Activated T-cell treated with anti-CD3 and anti-CD28 coated beads for 4 hours (primary cell): ENCODE measurements at regions not wholly inside any gene's neighbourhood (a gene's known extent, or its start where the extent isn't known, plus 50 kb on each side); places are given as distances from the start of the nearest gene placed in this dataset.
"Not testable (repeated sequence)": the region's sequence is repeated elsewhere in the genome, so short reads cannot be mapped to it uniquely, and the experiment has no call there.

Experiments
- DNase-seq: peaks from one replicate; pipeline ENCODE4 v3.0.0-alpha.2; 2020

DNA sequence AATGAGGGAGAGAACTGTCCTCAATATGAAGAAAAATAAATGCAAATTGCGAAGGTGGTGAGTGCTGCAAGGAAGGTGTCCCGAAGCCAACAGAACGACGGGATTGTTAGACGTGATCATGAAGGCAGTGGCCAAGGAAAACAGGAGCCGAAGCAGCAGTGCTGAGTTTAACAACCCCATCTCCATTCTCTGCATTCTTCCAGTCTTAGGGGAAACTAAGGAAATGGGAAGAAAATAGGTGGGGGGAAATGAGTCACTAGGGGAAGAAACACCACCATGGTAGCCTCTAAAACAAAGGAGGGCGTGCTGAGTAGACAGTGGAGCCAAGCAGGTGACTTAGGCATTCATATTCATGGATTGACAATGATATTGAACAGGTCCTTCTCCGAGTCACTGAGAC, 192.2 kb upstream of the AKR1E2 start:
- DNase-seq = no peak

DNA sequence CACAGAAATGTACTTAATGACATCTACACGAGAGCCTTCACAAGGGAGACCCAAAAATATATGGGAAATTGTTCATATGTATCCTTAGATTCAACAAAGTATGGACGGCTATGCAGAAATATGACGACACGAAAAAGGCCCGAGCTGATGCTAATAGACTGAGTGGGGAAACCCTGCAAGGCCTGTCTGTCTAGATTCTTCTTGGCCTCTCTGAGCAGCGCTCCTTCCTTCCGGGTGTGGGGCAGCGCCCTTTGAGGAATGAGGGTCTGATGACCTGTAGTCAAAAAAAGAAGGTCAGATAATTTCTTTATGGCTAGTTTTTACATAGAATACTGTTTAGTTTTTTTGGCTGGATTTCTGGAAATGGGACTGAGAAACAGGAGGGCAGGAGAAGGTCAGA, 192.8 kb upstream of the AKR1E2 start:
- DNase-seq = no peak

DNA sequence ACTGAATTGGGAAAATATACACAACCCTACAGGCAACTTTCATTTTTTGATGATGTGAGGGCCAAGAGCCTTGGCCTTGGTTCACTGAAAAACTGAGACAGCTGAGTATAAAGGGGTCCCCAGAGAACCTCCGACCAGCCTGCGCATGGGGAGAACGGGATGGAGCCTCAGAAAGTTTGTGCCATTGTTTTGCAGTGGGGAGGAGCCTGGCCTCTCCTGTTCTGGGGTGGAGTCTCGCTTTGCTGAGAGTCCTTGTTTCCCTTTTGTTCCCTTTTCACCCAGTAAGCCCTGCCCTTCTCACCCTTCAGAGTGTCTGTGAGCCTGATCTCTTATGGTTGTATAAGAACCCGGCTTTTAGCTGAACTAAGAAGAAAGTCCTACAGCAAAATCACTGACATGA, 193.2 kb upstream of the AKR1E2 start:
- no peak for DNase-seq

DNA sequence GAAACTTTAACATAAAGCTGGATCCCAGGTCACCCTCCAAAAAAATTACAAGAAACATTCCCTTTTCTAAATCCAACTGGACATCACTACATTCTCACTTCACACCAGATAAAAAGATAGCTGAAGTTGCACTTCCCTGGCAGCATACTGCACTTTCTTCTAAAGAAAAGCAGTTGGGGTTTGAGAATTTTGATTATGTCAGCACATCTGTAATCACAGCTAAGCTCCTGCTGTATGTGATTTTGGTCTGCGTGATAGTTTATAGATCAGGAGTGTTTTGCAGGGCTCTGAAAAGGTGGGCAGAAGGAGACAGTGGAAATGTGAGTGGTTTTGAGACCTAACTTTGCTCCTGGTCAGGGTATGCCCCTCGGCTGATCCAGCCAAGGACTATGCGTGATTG, 199.1 kb upstream of the AKR1E2 start:
- no peak for DNase-seq

DNA sequence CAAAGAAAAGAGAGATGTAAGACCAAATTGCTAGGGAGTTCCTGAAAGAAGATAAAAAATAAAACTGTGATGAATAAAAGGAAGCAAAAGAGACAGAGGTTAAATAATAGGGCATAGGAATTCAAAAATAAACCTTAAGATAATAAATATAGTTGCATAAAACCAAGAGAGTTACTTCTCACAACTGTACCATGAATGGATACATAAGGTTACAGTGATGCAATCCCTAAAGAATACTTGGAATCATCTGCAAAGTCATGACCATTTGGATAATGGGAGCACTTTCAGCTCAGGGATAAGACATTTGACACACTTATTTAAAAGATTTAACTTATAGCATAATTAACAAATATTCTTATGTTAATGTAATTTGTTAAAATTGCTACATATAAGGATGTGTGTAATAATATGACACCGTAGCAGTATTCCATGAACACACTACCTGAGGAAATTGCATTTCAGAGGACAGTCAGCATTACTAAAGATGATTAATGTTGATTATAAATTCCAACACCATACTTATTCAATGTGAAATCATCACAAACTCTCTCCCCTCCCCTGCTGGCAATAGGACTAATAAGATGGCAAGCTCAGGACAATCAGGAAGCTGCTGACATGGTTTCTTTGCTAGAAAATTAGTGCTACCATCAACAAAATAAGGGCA, 202.1 kb upstream of the AKR1E2 start:
- DNase-seq = no peak

DNA sequence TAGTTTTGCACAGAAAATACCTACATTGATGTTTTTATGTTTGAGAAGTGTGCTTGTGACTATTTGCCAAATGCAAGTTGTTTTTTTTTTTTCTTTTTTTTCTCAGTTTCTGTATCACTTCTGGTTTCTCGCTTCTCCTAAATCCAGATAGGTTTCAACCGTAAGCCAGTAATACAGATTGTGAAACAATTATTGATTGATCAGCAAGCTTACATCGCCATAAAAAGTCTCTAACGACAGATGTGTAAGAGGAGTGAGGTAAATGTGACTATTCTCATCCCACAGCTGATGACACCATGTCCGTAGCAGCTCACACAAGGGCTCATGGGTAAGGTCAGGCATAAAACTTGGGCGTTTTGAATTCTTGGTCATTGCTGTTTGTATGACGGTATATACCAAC, 202.8 kb upstream of the AKR1E2 start:
- DNase-seq = no peak

DNA sequence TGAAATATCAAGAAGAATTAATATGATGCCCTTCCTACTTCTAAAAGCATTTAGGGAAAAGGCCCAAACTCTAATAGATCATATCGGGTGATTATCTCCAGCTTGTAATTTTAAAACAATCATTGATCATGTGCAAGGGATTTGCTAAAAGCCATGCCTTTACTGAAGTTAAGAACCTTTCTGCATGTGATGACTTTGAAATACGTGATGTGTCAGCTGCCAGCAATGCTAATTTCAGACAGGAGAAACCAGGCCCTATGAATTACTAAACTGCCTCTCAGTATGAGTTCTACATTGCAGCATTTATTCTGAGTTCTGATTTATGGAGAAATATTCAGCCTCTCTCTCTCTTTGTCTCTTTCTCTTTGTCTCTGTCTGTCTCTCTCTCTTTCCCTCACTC, 203.6 kb upstream of the AKR1E2 start:
- no peak for DNase-seq

DNA sequence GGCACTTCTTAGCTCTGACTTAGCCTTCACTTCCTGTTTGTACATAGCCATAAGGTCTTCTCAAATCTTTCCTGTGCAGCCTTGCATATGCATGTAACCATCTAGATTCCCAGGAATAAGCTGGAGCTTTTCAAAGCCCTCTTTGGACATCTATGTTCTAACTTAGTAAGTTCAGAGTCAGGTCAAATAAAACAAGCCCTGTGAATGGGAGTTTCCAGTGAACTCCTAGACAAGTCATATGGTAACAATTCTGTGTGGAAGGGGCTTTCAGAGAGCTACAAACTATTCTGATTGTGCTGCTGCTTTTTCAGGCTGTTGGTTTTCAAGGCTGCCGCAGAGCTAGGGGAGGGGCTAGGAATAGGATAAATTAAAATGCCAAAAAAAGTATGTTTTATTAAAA, 208.4 kb upstream of the AKR1E2 start:
- no peak for DNase-seq

DNA sequence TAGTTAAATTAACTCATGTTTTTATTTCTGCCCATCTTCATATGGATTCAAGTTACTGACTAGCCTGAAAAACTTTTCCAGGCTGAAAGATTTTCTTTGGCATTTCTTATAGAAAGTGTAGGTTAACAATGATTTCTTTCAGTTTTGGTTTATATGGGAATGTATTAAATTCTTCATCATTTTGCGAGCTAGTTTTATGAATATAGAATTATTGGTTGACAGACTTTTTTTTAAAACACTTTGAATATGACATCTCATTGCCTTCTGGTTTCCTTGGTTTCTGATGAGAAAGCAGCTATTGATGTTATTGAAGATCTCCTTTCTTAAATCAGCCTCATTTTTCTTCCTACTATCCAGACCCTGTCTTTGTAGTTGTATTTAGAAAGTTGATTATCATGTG, 211.0 kb upstream of the AKR1E2 start:
- DNase-seq = no peak

DNA sequence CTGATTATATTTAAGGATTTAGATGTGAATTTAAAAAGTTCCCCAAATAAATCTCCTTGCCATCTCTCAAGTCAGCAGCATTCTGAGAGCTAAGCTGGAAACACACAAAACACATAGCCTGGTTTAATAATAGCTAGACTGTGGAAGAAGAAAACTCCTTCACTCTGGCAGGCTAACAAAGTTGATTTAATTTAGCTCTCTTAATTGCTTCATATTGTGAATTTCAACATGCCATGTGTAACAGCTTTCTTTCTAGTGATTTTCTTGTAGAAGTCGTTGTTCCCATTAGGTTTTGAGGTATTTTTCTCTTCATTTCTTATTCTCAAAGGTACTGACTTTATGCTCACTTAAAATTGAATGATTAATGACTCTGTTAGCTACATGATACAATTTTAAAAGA, 216.8 kb upstream of the AKR1E2 start:
- DNase-seq = no peak

DNA sequence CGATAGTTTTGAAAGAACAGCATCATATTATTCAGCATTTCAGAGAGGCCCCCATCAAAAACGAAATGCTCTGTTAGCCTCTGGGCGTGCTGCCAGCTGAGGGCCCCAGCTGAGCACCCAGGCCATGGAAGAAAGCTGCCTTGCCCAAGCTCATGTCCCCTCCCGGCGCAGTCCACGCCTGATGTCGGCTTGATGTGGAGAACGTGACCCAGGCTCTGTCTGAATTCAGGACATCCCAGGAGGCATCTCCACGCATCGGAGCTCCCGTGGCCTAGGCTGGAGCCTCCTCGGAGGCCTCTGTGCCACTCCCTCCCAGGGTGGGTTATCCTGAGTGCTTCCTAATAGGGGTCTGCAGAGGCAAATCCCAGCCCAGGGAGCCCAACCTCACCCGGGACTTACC, 218.3 kb upstream of the AKR1E2 start:
- no peak for DNase-seq

DNA sequence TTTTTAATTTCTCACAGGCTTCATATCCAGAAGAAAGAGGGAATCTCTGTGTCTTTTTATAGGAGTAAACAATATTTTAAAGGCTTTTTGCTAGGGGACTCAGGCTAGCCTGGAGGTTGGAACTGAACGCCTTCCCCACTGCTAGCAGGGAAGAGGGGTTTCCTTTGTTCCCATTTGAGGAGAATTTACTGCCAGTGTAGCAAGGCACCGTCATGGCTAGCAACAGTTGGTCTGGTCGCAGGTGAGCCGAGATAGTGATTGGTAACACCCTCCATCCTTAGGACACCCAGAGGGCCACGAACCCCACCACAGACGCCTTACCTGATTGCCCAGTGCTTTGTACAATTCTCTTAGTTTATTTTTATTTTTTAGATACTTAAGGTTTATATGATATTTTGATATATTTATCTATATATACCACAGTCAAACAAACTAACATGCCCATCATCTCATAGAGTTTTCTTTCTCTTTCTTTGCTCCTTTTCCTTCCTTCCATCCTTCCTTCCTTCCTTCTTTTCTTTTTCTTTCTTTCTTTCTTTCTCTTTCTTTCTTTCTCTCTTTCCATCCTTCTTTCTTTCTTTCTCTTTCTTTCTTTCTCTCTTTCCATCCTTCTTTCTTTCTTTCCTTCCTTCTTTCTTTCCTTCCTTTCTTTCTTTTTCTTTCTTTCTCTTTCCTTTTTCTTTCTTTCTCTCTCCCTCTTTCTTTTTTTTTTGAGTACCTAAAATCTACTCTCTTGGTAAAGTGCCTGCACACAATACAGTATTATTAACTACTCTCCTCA, 219.0 kb upstream of the AKR1E2 start:
- no peak for DNase-seq

DNA sequence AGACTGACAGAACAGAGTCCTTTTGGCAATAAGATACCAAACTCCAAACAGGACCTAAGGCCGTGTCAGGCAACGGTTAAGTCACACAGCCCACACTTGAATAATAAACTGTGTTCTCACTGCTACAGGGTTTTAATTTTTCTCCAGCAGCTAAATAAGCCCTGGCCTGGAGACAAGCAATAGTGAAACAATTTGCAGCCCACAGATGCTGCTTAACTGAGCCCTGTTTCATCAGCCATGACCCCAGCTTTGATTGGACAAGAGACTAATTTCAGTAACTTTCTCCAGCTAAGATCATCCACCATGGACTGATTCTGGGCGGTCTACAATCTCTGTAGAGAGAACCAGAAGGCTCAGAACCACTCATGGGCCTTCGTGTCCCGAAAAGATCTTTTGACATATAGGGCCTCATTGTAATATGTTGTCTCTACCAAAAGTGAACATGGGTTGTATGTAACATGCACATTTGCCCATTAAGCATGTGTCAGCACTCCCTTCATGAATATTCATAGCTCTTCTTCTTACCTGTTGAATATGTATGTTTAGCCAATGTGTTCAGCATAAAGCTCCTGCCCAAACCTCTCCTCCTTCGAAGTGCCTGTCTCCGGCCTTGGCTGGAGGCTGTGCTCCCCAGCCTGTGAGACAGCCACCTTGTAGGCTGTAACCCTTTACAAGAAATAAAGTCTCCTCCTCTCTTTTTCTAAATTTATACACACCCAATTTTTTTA, 223.1 kb upstream of the AKR1E2 start:
- DNase-seq = no peak

DNA sequence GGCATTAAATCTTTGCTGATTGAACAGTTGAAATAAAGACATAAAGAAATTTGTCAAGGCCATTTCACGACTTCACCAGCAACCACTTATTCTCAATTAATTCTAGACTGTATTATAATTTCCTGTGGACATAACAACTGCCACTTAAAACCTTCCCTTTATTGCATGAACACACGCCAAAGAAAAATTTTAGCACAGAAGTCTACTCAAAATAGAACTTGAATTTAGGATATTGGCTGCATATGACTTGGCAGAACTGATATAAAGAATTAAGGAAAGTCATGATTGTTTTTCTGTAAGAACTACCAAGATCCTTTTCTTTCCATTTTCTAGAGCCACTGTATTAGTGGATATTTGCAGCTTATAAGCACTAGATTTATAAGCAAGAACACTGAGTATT, 226.5 kb upstream of the AKR1E2 start:
- no peak for DNase-seq

DNA sequence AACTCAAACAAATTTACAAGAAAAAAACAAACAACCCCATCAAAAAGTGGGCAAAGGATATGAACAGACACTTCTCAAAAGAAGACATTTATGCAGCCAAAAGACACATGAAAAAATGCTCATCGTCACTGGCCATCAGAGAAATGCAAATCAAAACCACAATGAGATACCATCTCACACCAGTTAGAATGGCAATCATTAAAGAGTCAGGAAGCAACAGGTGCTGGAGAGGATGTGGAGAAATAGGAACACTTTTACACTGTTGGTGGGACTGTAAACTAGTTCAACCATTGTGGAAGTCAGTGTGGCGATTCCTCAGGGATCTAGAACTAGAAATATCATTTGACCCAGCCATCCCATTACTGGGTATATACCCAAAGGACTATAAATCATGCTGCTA, 228.1 kb upstream of the AKR1E2 start:
- not testable (repeated sequence) for DNase-seq

DNA sequence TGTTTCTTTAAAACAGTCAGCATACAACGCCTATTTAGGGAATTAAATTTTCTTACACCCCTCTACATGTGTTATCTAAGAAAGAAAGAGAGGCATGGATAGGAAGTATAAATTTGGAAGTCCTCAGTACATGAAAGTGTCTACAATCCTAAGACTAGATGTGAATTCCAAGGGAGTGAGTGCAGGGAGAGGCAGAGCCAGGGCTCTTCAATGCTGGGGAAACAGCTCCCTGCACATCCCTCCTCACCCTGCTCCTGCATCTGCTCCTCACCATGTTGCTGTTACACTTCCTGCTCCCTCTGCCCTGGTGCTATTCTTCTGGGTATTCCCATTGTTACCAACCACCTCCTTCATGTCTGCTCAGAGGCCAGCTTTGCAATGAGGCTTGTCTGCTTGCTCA, 229.1 kb upstream of the AKR1E2 start:
- no peak for DNase-seq

DNA sequence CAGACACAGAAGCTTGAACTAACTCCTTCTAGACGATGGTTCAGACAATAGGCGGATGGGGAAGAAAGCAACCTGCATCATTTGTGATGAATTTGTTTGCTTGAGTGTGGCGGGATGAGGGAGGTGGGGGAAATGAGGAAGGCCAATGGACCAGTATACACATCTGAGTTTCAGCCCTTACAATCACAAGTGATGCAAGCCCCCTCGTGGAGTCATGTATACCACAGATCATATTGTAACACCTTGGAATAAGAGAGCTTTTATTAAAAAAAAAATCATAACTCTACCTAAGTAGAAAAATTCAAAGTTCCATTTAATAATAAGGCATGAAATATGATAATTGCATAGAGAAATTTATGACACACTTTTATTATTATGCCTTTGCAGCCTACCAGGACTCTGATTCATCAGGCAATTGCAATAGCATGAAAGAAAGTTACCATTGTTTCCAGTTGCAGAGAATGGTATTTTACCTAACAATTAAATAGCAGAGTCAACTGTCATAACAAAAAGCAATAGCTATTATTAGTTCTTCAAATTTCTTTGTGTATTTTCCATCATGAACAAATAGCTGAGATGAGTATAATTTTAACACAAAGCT, 230.2 kb upstream of the AKR1E2 start:
- DNase-seq = no peak

DNA sequence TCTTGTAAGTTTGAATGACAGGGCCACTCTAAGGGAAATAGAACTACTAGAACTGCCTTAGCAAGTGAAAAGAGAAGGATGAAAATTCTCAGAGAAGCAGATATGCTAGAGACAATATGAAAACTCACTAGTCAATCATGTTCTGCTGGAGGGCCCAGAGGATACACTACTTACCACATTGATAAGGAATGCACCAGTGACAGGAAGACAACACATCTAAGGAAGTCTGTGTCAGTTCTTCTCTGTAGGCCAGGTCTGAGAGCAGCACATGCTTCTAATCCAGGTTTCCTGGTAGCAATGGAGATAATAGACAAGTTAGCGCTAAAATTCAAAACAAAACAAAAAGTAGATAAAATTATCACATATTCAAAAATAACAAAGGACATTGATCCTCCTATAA, 235.2 kb upstream of the AKR1E2 start:
- DNase-seq = no peak

DNA sequence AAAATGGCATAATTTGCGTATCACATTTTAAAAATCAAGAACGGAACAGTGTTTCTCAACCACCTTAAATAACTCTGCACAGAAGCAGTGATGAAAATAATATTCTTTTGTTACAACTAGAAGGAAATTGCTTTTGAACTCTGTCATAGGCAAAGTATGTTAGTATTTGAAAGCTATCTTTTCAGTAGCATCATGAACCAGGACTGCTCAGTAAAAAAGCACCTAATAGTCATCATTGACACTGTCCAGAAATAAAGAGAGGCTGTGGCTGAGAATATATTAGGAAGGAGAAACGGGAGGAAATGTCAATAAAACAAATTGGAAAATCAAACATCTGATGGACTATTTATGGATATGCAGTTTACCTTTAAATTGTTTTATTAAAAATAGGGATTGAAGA, 237.2 kb upstream of the AKR1E2 start:
- no peak for DNase-seq

DNA sequence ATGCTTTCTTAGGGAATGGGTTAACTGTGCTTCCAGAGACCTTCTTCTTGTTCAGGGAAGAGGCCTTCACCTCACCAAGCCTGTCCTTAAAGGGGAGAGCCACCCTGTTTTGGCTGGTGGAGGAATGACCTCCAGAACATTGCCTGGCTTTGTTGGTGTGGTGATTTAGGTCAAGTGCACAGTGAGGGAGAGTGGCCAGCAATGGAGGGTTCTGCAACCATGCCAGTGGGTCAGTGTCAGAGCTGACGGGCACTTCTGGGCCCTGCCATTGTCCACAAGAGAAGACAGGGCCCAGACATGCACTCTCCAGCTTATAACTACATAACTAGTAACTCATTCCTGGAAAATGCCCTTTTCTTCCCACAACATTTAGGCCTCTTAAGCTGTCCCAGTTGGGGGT, 238.5 kb upstream of the AKR1E2 start:
- DNase-seq = no peak

DNA sequence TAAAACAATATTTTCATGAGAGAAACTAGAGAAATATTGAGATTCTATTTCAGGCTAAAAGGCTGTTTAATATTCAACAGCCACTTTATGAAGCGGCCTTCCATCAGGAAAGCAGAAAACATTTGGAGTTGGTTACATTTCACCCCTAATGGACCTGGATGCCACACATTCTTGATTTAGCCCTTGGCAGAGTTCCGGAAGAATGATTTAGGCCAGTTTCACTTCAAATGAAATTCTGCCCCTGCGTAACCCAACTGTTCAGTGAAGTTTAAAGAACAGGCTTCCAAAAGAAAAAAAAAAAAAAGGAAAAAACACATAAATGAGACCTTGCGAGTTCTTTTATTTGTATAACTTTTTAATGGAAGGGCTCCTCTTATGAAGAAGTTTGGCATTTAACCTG, 239.2 kb upstream of the AKR1E2 start:
- DNase-seq = no peak

DNA sequence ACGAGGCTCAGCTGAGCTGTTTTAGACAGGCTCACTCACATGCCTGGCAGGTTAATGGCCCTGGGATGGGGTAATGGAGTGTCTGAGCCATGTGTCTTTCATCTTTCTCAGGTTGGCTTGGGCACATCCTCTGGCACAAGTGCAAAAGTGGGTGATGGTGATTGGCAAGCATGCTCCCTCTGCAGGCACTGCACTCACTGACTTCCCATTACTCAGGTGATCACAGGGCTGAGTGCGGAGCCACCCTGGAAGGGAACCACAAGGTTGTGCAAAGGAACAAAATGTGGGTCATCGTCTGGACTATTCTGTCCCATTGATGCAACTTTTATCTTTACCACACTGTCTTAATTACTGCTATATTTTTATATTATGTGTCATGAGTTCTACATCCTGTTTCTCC, 244.1 kb upstream of the AKR1E2 start:
- no peak for DNase-seq

DNA sequence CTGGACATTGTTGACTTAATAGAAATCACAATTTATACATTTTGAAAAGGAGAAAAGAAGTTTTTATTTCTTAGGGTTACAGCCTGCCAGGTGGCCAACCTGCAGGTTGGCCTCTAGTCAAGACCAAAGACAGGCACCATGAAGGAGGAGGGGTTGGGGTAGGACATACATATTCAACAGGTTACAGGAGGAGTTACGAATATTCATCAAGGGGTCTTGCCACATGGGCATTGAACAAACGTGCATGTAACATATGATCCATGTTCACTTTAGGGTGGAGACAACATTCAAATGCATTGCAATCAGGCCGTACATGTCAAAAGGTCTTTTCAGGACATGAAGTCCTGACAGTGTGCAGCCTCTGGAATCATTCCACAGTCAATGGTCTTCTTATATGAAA, 246.2 kb upstream of the AKR1E2 start:
- DNase-seq = no peak

DNA sequence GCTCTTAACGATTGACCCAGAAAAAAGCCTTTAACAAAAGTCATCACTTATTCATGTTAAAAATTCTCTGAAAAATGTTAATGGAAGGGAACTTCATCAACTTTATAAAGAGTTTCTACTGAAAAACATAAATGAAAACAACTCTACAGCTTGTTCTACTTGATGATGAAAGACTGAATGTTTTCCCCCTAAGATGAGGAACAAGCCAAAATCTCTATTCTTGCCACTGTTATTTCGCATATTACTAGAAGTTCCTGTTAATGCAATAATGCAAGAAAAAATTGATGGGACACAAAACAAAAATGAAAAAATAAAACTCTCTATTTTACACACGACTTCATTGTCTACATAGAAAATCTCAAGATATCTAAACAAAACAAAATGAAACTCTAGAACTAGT, 249.8 kb upstream of the AKR1E2 start:
- no peak for DNase-seq
